Spleen (tissue), 11 donors: ENCODE measurements at regions not wholly inside any gene's neighbourhood (a gene's known extent, or its start where the extent isn't known, plus 50 kb on each side); places are given as distances from the start of the nearest gene placed in this dataset.

Experiments
- DNase-seq: peaks from one replicate; pipeline ENCODE4 v3.0.0-alpha.2; 2020
- H3K27ac ChIP-seq, 8 donors: fragments of 200-600 bp; sonication (generic) in 7 of 8; 1 replicate in 4 of 8; 2 replicates in 4 of 8; pipeline versions ENCODE4 v1.5.0 to v1.8.0; 2016 to 2021; ENCODE audit warnings: inconsistent platforms in 4 of 8, mild to moderate bottlenecking in 4 of 8, moderate library complexity in 1 of 8
- H3K27me3 ChIP-seq, 7 donors: fragments of 200-600 bp; sonication (generic) in 6 of 7; replicated peaks in 1 of 7; 1 replicate in 4 of 7; 2 replicates in 3 of 7; pipeline versions ENCODE4 v1.5.0 to v1.8.0; 2016 to 2021; ENCODE audit warnings: inconsistent platforms in 3 of 7, mild to moderate bottlenecking in 1 of 7
- H3K36me3 ChIP-seq, 6 donors: fragments of 200-600 bp; sonication (generic) in 5 of 6; 1 replicate in 4 of 6; 2 replicates in 2 of 6; pipeline versions ENCODE4 v1.5.0 to v1.8.0; 2016 to 2021; ENCODE audit warnings: inconsistent platforms in 2 of 6
- H3K4me1 ChIP-seq, 6 donors: fragments of 200-600 bp; sonication (generic) in 5 of 6; 1 replicate in 3 of 6; 2 replicates in 3 of 6; pipeline versions ENCODE4 v1.5.0 to v1.8.0; 2016 to 2021; ENCODE audit warnings: inconsistent platforms in 3 of 6
- H3K4me3 ChIP-seq, 8 donors: fragments of 200-600 bp; sonication (generic) in 7 of 8; 1 replicate in 4 of 8; 2 replicates in 4 of 8; pipeline versions ENCODE4 v1.5.0 to v1.8.0; 2016 to 2021; ENCODE audit warnings: inconsistent platforms in 4 of 8, mild to moderate bottlenecking in 4 of 8, moderate library complexity in 2 of 8
- H3K9me3 ChIP-seq, 8 donors: fragments of 200-600 bp; sonication (generic) in 7 of 8; 1 replicate in 4 of 8; 2 replicates in 4 of 8; pipeline versions ENCODE4 v1.5.0 to v1.8.0; 2016 to 2021; ENCODE audit warnings: inconsistent platforms in 4 of 8
- CTCF ChIP-seq, 11 experiments: fragments of 200-600 bp in 7 of 11; fragments of 450-650 bp in 4 of 11; sonication (generic) in 4 of 11; IDR thresholded peaks in 8 of 11; conservative IDR thresholded peaks in 3 of 11; 1 replicate in 7 of 11; 2 replicates in 4 of 11; pipeline versions ENCODE4 v1.4.0 to v1.8.0; 2016 to 2021; ENCODE audit warnings: antibody characterized with exemption in 11 of 11, inconsistent platforms in 4 of 11, mild to moderate bottlenecking in 1 of 11
- POLR2A ChIP-seq, 3 donors: fragments of 450-650 bp; IDR thresholded peaks; one replicate each; pipeline ENCODE4 v1.5.1; 2017; ENCODE audit warnings: antibody characterized with exemption in 3 of 3, mild to moderate bottlenecking in 1 of 3
- POLR2AphosphoS5 ChIP-seq, 3 donors: sonication (generic); formaldehyde crosslinking; IDR thresholded peaks; one replicate each; pipeline ENCODE4 v1.5.1; 2017; ENCODE audit warnings: antibody characterized with exemption in 3 of 3
- WGBS, 5 donors: extraction: QIAGEN DNeasy Blood & Tissue Kit in 3 of 5; methylation state at CpG; one replicate each; pipeline versions ENCODE4 v1.1.5 to v1.1.7; 2013 to 2018; 5-methylcytosine and 5-hydroxymethylcytosine counted together
- intact Hi-C: fragments of 100-400 bp; cut with DNase I; formaldehyde crosslinking; loops from one replicate; pipeline ENCODE4 v1.15.0; 2023; ENCODE audit warnings: low total_unique reads
- donor health status: healthy with polysubstance abuse.
- donor health status: DM: no; HTN: no; CAD: no; lungs with moderate emphysema.
- donor health status: DM: no; HTN: no; CAD: no.
- donor health status: Bipolar disorder and iron deficiency.
- donor health status: healthy.
- donor health status: DM: no; HTN: no; CAD: no.
- donor health status: DM: yes; HTN: yes; CAD: no.

- Histone ChIP-seq H3K4me3 (no peak overlapping the region), H3K36me3 (no peaks in the 10 kb centered on the region), H3K9me3 (no peaks in the 10 kb centered on the region), H3K4me1 (no peaks in the 10 kb centered on the region), H3K27ac (no peak overlapping the region), H3K27me3 (no peaks in the 10 kb centered on the region)
- no peak for TF ChIP-seq POLR2A (IDR thresholded peaks at IDR 0.05)
- intact Hi-C loops, result no loop called here
- no peak for DNase-seq
- 71 to 90% (median 83%) methylated on average over 5 of the region's 5 CpGs for WGBS, 5 donors
Measured at GRCh38 chr20:60529149-60529548, 570.9 kb downstream of the CDH26 start.

- Histone ChIP-seq H3K4me3 (no peak overlapping the region), H3K4me1 (no peaks in the 10 kb centered on the region), H3K36me3 (no peaks in the 10 kb centered on the region), H3K27me3 (peaks cover 0 to 8% (median 0%) of the 10 kb centered on the region in 7 donors), H3K27ac (no peak overlapping the region), H3K9me3 (no peaks in the 10 kb centered on the region)
- intact Hi-C loops, result no loop called here
- 80 to 95% (median 86%) methylated on average over 3 of the region's 3 CpGs for WGBS, 5 donors
- TF ChIP-seq CTCF (IDR thresholded peaks at IDR 0.05 in 8 of 11, conservative IDR thresholded peaks at IDR 0.05 in 3 of 11) (no peak), POLR2A (IDR thresholded peaks at IDR 0.05) (no peak)
- no peak for DNase-seq
Measured at GRCh38 chr20:60535211-60535610, 577.0 kb downstream of the CDH26 start.

- TF ChIP-seq POLR2A (IDR thresholded peaks at IDR 0.05) (no peak), POLR2AphosphoS5 (IDR thresholded peaks at IDR 0.05) (no peak), CTCF (IDR thresholded peaks at IDR 0.05 in 8 of 11, conservative IDR thresholded peaks at IDR 0.05 in 3 of 11) (no peak)
- no peaks in the 10 kb centered on the region for H3K4me1 ChIP-seq
- DNase-seq, result no peak
- H3K36me3 ChIP-seq, result no peaks in the 10 kb centered on the region
- intact Hi-C loops, result no loop called here
- WGBS, 5 donors, result 83 to 89% (median 85%) methylated on average over 3 of the region's 3 CpGs
- no peak overlapping the region for H3K27ac ChIP-seq
- peaks cover 0 to 8% (median 0%) of the 10 kb centered on the region in 7 donors for H3K27me3 ChIP-seq
- H3K4me3 ChIP-seq, result no peak overlapping the region
- peaks cover 0 to 7% (median 2%) of the 10 kb centered on the region in 8 donors for H3K9me3 ChIP-seq
Measured at GRCh38 chr20:60540591-60540990, 582.4 kb downstream of the CDH26 start.

GRCh38 chr20:60541991-60542390 is 583.8 kb downstream of the CDH26 start:
- no peak overlapping the region for H3K4me3 ChIP-seq
- no peaks in the 10 kb centered on the region for H3K36me3 ChIP-seq
- peaks cover 0 to 19% (median 12%) of the 10 kb centered on the region in 8 donors for H3K9me3 ChIP-seq
- H3K4me1 ChIP-seq, result no peaks in the 10 kb centered on the region
- intact Hi-C loops, result no loop called here
- no peak for DNase-seq
- no peak overlapping the region for H3K27ac ChIP-seq
- TF ChIP-seq POLR2AphosphoS5 (IDR thresholded peaks at IDR 0.05) (no peak), CTCF (IDR thresholded peaks at IDR 0.05 in 8 of 11, conservative IDR thresholded peaks at IDR 0.05 in 3 of 11) (no peak), POLR2A (IDR thresholded peaks at IDR 0.05) (no peak)
- H3K27me3 ChIP-seq, result peaks cover 0 to 2% (median 0%) of the 10 kb centered on the region in 7 donors
- WGBS, 5 donors, result 32 to 55% (median 44%) methylated on average over 5 of the region's 5 CpGs

GRCh38 chr20:60543598-60543997 is 585.4 kb downstream of the CDH26 start:
- no peak for TF ChIP-seq CTCF (IDR thresholded peaks at IDR 0.05 in 8 of 11, conservative IDR thresholded peaks at IDR 0.05 in 3 of 11)
- no peak for TF ChIP-seq POLR2A (IDR thresholded peaks at IDR 0.05)
- no peak for TF ChIP-seq POLR2AphosphoS5 (IDR thresholded peaks at IDR 0.05)
- H3K27ac ChIP-seq, result no peak overlapping the region
- DNase-seq, result no peak
- H3K36me3 ChIP-seq, result no peaks in the 10 kb centered on the region
- 81 to 90% (median 84%) methylated on average over 3 of the region's 3 CpGs for WGBS, 5 donors
- H3K4me3 ChIP-seq, result no peak overlapping the region
- H3K9me3 ChIP-seq, result peaks cover 0 to 24% (median 15%) of the 10 kb centered on the region in 8 donors
- intact Hi-C loops, result no loop called here
- H3K27me3 ChIP-seq, result no peaks in the 10 kb centered on the region
- no peaks in the 10 kb centered on the region for H3K4me1 ChIP-seq
